ENCODE measurements at regions not wholly inside any gene's neighbourhood (a gene's known extent, or its start where the extent isn't known, plus 50 kb on each side); places are given as distances from the start of the nearest gene placed in this dataset.

GRCh38 chr14:55942076-55942654 is 176.0 kb upstream of the PELI2 start:
- Mint-ChIP-seq H3K4me3 (no peak overlapping the region), H3K9me3 (ENCODE audit: insufficient read depth) (no peaks in the 10 kb centered on the region), H3K27me3 (peaks cover 8% of the 10 kb centered on the region), H3K27ac (no peak overlapping the region), H3K4me1 (no peaks in the 10 kb centered on the region)
- ATAC-seq (ENCODE audit: low read depth) (no peak), DNase-seq (no peak)
- Histone ChIP-seq H3K4me1 (ENCODE audit: control insufficient read depth in 2 of 2, insufficient read depth in 2 of 2, low read length in 2 of 2) (no peaks in the 10 kb centered on the region), H2AFZ (ENCODE audit: insufficient read depth, low read depth, low read length, poor library complexity, severe bottlenecking) (no peak overlapping the region), H3K36me3 (replicated peaks in 1 of 2; ENCODE audit: control extremely low read depth in 1 of 2, control insufficient read depth in 1 of 2, extremely low read depth in 1 of 2, insufficient read depth in 2 of 2, low read length in 1 of 2) (no peaks in the 10 kb centered on the region), H3K4me2 (replicated peaks; ENCODE audit: low read depth, low read length, poor library complexity, severe bottlenecking) (no peak overlapping the region), H3K9ac (ENCODE audit: low read length) (no peak overlapping the region), H3K79me2 (ENCODE audit: control insufficient read depth, insufficient read depth, low read length) (no peaks in the 10 kb centered on the region), H3K4me3 (ENCODE audit: control extremely low read depth in 1 of 5, extremely low read depth in 1 of 5, insufficient read depth in 1 of 5, low read depth in 2 of 5, low read length in 4 of 5) (no peak overlapping the region), H3K9me3 (ENCODE audit: control extremely low read depth in 1 of 3, control insufficient read depth in 2 of 3, insufficient read depth in 1 of 3, low read length in 2 of 3) (no peaks in the 10 kb centered on the region), H3K27ac (ENCODE audit: low read length in 2 of 2) (no peak overlapping the region), H3K27me3 (replicated peaks in 1 of 4; ENCODE audit: control extremely low read depth in 1 of 4, control insufficient read depth in 3 of 4, insufficient read depth in 4 of 4, low read length in 3 of 4) (no peaks in the 10 kb centered on the region), H4K20me1 (ENCODE audit: control insufficient read depth, insufficient read depth, low read length, poor library complexity, severe bottlenecking) (no peaks in the 10 kb centered on the region)
- TF ChIP-seq CTCF (IDR thresholded peaks at IDR 0.05) (no peak), EZH2 (IDR thresholded peaks at IDR 0.05; ENCODE audit: borderline replicate concordance, insufficient read depth, low read depth, low read length, poor library complexity, severe bottlenecking) (no peak)
- WGBS (ENCODE audit: insufficient coverage) = 96% methylated on average over 3 of the region's 4 CpGs
- ChIA-PET CTCF (no interaction called here), POLR2A (interaction anchor here (0.6 kb wide), 1 partner anchor 377 kb away, joined by 15 read pairs; no protein-coding TSS in a partner anchor)
- intact Hi-C loops (cut with micrococcal nuclease) = no loop called here

- Histone ChIP-seq H3K27ac (ENCODE audit: low read length in 2 of 2) (no peak overlapping the region), H3K4me3 (ENCODE audit: control extremely low read depth in 1 of 5, extremely low read depth in 1 of 5, insufficient read depth in 1 of 5, low read depth in 2 of 5, low read length in 4 of 5) (no peak overlapping the region), H3K79me2 (ENCODE audit: control insufficient read depth, insufficient read depth, low read length) (no peaks in the 10 kb centered on the region), H3K4me1 (ENCODE audit: control insufficient read depth in 2 of 2, insufficient read depth in 2 of 2, low read length in 2 of 2) (no peaks in the 10 kb centered on the region), H3K4me2 (replicated peaks; ENCODE audit: low read depth, low read length, poor library complexity, severe bottlenecking) (no peak overlapping the region), H3K27me3 (replicated peaks in 1 of 4; ENCODE audit: control extremely low read depth in 1 of 4, control insufficient read depth in 3 of 4, insufficient read depth in 4 of 4, low read length in 3 of 4) (no peaks in the 10 kb centered on the region), H2AFZ (ENCODE audit: insufficient read depth, low read depth, low read length, poor library complexity, severe bottlenecking) (no peak overlapping the region), H3K9me3 (ENCODE audit: control extremely low read depth in 1 of 3, control insufficient read depth in 2 of 3, insufficient read depth in 1 of 3, low read length in 2 of 3) (no peaks in the 10 kb centered on the region), H4K20me1 (ENCODE audit: control insufficient read depth, insufficient read depth, low read length, poor library complexity, severe bottlenecking) (no peaks in the 10 kb centered on the region), H3K36me3 (replicated peaks in 1 of 2; ENCODE audit: control extremely low read depth in 1 of 2, control insufficient read depth in 1 of 2, extremely low read depth in 1 of 2, insufficient read depth in 2 of 2, low read length in 1 of 2) (no peaks in the 10 kb centered on the region), H3K9ac (ENCODE audit: low read length) (no peak overlapping the region)
- Mint-ChIP-seq H3K4me1 (no peaks in the 10 kb centered on the region), H3K27ac (no peak overlapping the region), H3K27me3 (peaks cover 8% of the 10 kb centered on the region), H3K4me3 (no peak overlapping the region), H3K9me3 (ENCODE audit: insufficient read depth) (no peaks in the 10 kb centered on the region)
- CTCF ChIA-PET = no interaction called here
- TF ChIP-seq CTCF (IDR thresholded peaks at IDR 0.05) (no peak), EZH2 (IDR thresholded peaks at IDR 0.05; ENCODE audit: borderline replicate concordance, insufficient read depth, low read depth, low read length, poor library complexity, severe bottlenecking) (no peak)
- no CpG with 5 or more reads among the region's 1 CpG for WGBS (ENCODE audit: insufficient coverage)
- POLR2A ChIA-PET = no interaction called here
- DNase-seq (no peak), ATAC-seq (ENCODE audit: low read depth) (no peak)
- intact Hi-C loops (cut with micrococcal nuclease) = no loop called here
Observed at GRCh38 chr14:55942826-55943225, 175.4 kb upstream of the PELI2 start.

Data from B cell (primary cell).